Keratinocyte (primary cell): ENCODE measurements at regions not wholly inside any gene's neighbourhood (a gene's known extent, or its start where the extent isn't known, plus 50 kb on each side); places are given as distances from the start of the nearest gene placed in this dataset.

Experiments
- DNase-seq: peaks from one replicate; pipeline ENCODE4 v3.0.0-alpha.2; 2011; ENCODE audit warnings: low read depth, missing footprints, low spot score
- FAIRE-seq: peaks from 2 replicates; lab custom pipeline; 2011; peaks lifted over from hg19 to GRCh38; lab: Jason Lieb, UNC
- H2AFZ ChIP-seq: 2 replicates; pipeline ENCODE4 v1.6.0; 2012; ENCODE audit warnings: low read length, control low read depth, inconsistent platforms; ENCODE audit not compliant: control insufficient read depth
- H3K27ac ChIP-seq: 2 replicates; pipeline ENCODE4 v1.5.1; 2011; ENCODE audit warnings: low read length; ENCODE audit not compliant: control insufficient read depth, insufficient read depth
- H3K27me3 ChIP-seq: 3 replicates; pipeline ENCODE4 v1.6.0; 2011; ENCODE audit warnings: low read length; ENCODE audit not compliant: control insufficient read depth, insufficient read depth; ENCODE audit errors: extremely low read depth
- H3K36me3 ChIP-seq, 2 experiments: 2 replicates in 1 of 2; 3 replicates in 1 of 2; pipeline ENCODE4 v1.5.1; 2011; ENCODE audit warnings: low read length in 2 of 2, mild to moderate bottlenecking in 1 of 2; ENCODE audit not compliant: control insufficient read depth in 2 of 2, insufficient read depth in 2 of 2; ENCODE audit errors: extremely low read depth in 1 of 2
- H3K4me1 ChIP-seq: 3 replicates; pipeline ENCODE4 v1.5.1; 2011; ENCODE audit warnings: low read length; ENCODE audit not compliant: control insufficient read depth, insufficient read depth; ENCODE audit errors: extremely low read depth
- H3K4me2 ChIP-seq: 3 replicates; pipeline ENCODE4 v1.6.0; 2011; ENCODE audit warnings: low read depth, low read length; ENCODE audit not compliant: control insufficient read depth, insufficient read depth; ENCODE audit errors: extremely low read depth
- H3K4me3 ChIP-seq, 3 experiments: fragments of 200-600 bp in 1 of 3; sonication (generic) in 1 of 3; 2 replicates in 2 of 3; 3 replicates in 1 of 3; pipeline ENCODE4 v1.5.1; 2011 to 2016; ENCODE audit warnings: low read length in 3 of 3, mild to moderate bottlenecking in 3 of 3, control low read depth in 2 of 3, inconsistent platforms in 1 of 3, low read depth in 1 of 3, mixed read lengths in 1 of 3, mixed run types in 1 of 3, moderate library complexity in 1 of 3; ENCODE audit not compliant: control insufficient read depth in 2 of 3, insufficient read depth in 2 of 3; ENCODE audit errors: extremely low read depth in 1 of 3
- H3K79me2 ChIP-seq: 2 replicates; pipeline ENCODE4 v1.6.0; 2012; ENCODE audit warnings: low read length; ENCODE audit not compliant: control insufficient read depth, insufficient read depth
- H3K9ac ChIP-seq: 3 replicates; pipeline ENCODE4 v1.6.0; 2011; ENCODE audit warnings: low read length; ENCODE audit not compliant: control insufficient read depth, insufficient read depth; ENCODE audit errors: extremely low read depth
- H3K9me1 ChIP-seq: 3 replicates; pipeline ENCODE4 v1.6.0; 2011; ENCODE audit warnings: low read length; ENCODE audit not compliant: control insufficient read depth, insufficient read depth; ENCODE audit errors: extremely low read depth
- H3K9me3 ChIP-seq: 2 replicates; pipeline ENCODE4 v1.5.1; 2012; ENCODE audit warnings: low read depth, low read length; ENCODE audit not compliant: control insufficient read depth
- H4K20me1 ChIP-seq: 3 replicates; pipeline ENCODE4 v1.6.0; 2011; ENCODE audit warnings: low read length; ENCODE audit not compliant: control insufficient read depth, insufficient read depth; ENCODE audit errors: extremely low read depth
- EZH2 ChIP-seq: IDR thresholded peaks from one replicate; pipeline ENCODE4 v1.6.1; 2012; ENCODE audit warnings: inconsistent platforms, mild to moderate bottlenecking, low read length, moderate library complexity
- dilution Hi-C: fragments of 300-500 bp; cut with MboI; formaldehyde crosslinking; loops from one replicate; pipeline ENCODE4 v1.7.0; 2020; ENCODE audit warnings: low sequenced_read_pairs; ENCODE audit not compliant: extremely low pct_ligation_motif_present
- TF ChIP-seq, protein P1 (sequence below), 3 experiments: IDR thresholded peaks in 1 of 3; conservative IDR thresholded peaks in 1 of 3; optimal IDR thresholded peaks in 1 of 3; 2 replicates in 2 of 3; 3 replicates in 1 of 3; pipeline versions ENCODE3 to v1.5.1; 2011; ENCODE audit warnings: low read length in 3 of 3, mild to moderate bottlenecking in 3 of 3, moderate library complexity in 2 of 3, control low read depth in 1 of 3, inconsistent platforms in 1 of 3; ENCODE audit not compliant: insufficient read depth in 2 of 3; ENCODE audit errors: extremely low read depth in 1 of 3

DNA sequence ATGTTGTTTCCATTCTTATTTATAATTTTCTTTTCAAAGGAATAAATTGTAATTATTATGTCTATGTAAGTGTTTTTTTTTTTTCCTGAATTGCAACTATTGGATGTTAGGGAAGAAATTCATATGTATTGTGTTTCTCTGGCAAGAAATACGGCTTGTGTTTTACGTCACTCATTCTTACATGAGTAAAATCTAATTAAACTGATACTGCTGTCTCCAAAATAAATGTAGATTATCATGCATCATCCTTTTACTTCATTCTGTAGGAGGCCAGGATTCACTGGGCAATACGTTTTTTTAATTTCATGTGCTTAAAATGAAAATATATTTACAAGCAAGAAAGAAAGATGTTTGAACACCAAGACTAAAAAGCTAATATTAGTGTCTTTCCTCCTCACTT lies 590.8 kb downstream of the OTOL1 start:
- Histone ChIP-seq H3K9me1 (no peaks in the 10 kb centered on the region), H3K27me3 (no peaks in the 10 kb centered on the region), H3K36me3 (no peaks in the 10 kb centered on the region), H3K27ac (no peak overlapping the region), H3K9ac (no peak overlapping the region), H2AFZ (no peak overlapping the region), H3K4me1 (no peaks in the 10 kb centered on the region), H3K9me3 (no peaks in the 10 kb centered on the region), H4K20me1 (no peaks in the 10 kb centered on the region), H3K4me3 (no peak overlapping the region), H3K4me2 (no peak overlapping the region), H3K79me2 (no peaks in the 10 kb centered on the region)
- DNase-seq (no peak), FAIRE-seq (no peak)
- dilution Hi-C loops = no loop called here
- TF ChIP-seq, protein P1, sequence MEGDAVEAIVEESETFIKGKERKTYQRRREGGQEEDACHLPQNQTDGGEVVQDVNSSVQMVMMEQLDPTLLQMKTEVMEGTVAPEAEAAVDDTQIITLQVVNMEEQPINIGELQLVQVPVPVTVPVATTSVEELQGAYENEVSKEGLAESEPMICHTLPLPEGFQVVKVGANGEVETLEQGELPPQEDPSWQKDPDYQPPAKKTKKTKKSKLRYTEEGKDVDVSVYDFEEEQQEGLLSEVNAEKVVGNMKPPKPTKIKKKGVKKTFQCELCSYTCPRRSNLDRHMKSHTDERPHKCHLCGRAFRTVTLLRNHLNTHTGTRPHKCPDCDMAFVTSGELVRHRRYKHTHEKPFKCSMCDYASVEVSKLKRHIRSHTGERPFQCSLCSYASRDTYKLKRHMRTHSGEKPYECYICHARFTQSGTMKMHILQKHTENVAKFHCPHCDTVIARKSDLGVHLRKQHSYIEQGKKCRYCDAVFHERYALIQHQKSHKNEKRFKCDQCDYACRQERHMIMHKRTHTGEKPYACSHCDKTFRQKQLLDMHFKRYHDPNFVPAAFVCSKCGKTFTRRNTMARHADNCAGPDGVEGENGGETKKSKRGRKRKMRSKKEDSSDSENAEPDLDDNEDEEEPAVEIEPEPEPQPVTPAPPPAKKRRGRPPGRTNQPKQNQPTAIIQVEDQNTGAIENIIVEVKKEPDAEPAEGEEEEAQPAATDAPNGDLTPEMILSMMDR (optimal IDR thresholded peaks at IDR 0.05 in 1 of 3, IDR thresholded peaks at IDR 0.05 in 1 of 3, conservative IDR thresholded peaks at IDR 0.05 in 1 of 3; ENCODE audit: extremely low read depth in 1 of 3, insufficient read depth in 2 of 3, low read length in 3 of 3) = no peak
- TF ChIP-seq EZH2 = no peak

DNA sequence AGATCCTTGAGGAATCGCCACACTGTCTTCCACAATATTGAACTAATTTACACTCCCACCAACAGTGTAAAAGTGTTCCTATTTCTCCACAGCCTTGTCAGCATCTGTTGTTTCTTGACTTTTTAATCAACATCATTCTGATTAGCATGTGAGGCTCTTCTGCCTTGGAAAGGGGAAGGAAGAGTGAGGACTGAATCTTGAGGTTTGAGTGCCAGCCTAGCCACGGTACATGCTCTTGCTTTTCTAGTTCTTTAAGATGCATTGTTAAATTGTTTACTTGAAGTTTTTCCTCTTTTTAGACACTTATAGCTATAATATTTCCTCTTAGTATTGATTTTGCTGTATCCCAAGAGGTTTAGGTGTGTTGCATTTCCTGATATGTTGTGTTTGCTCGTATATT lies 596.1 kb downstream of the OTOL1 start:
- TF ChIP-seq EZH2 = no peak
- TF ChIP-seq, protein P1 (optimal IDR thresholded peaks at IDR 0.05 in 1 of 3, IDR thresholded peaks at IDR 0.05 in 1 of 3, conservative IDR thresholded peaks at IDR 0.05 in 1 of 3; ENCODE audit: extremely low read depth in 1 of 3, insufficient read depth in 2 of 3, low read length in 3 of 3) = no peak
- dilution Hi-C loops = no loop called here
- H2AFZ ChIP-seq = no peak overlapping the region
- FAIRE-seq (no peak), DNase-seq (no peak)
- H3K4me2 ChIP-seq = no peak overlapping the region
- H3K4me3 ChIP-seq = no peak overlapping the region
- H3K9ac ChIP-seq = no peak overlapping the region
- H3K27ac ChIP-seq = no peak overlapping the region
- H3K9me1 ChIP-seq = no peaks in the 10 kb centered on the region
- no peaks in the 10 kb centered on the region for H4K20me1 ChIP-seq
- no peaks in the 10 kb centered on the region for H3K27me3 ChIP-seq
- no peaks in the 10 kb centered on the region for H3K79me2 ChIP-seq
- H3K9me3 ChIP-seq = no peaks in the 10 kb centered on the region
- no peaks in the 10 kb centered on the region for H3K36me3 ChIP-seq
- H3K4me1 ChIP-seq = no peaks in the 10 kb centered on the region
